HG03095 (cell line): ENCODE measurements at regions not wholly inside any gene's neighbourhood (a gene's known extent, or its start where the extent isn't known, plus 50 kb on each side); places are given as distances from the start of the nearest gene placed in this dataset.

Experiments
- ATAC-seq: cut with Tn5 transposase; IDR thresholded peaks from one replicate; pipeline ENCODE4 v1.9.1; 2021; ENCODE audit warnings: moderate library complexity; ENCODE audit not compliant: unreplicated experiment

- ATAC-seq: no peak
Measured at GRCh38 chr9:118832371-118832770, 536.9 kb downstream of the BRINP1 start.

- no peak for ATAC-seq
Measured at GRCh38 chr9:118836891-118837290, 532.3 kb downstream of the BRINP1 start.

DNA sequence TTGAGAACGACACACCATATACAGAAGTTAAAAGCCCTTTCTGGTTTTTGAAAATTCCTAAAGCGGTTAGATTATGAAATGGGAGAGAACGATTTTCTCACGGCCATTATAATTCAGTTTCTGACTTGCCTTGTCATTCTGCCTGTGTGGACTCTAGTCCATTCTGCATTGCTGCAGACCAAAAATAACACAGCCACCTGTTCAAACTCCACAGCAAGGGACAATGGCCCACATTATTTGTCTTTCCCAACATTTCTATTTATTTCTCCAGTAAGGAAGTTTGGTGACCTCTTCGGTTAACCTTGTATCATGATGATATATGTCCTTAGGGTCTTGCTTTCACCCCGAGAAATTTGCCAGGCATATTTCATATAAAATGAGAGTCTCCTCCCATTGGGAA, 497.7 kb downstream of the BRINP1 start:
- ATAC-seq: no peak

- ATAC-seq: no peak
Measured at GRCh38 chr9:118882684-118883083, 486.6 kb downstream of the BRINP1 start.

DNA sequence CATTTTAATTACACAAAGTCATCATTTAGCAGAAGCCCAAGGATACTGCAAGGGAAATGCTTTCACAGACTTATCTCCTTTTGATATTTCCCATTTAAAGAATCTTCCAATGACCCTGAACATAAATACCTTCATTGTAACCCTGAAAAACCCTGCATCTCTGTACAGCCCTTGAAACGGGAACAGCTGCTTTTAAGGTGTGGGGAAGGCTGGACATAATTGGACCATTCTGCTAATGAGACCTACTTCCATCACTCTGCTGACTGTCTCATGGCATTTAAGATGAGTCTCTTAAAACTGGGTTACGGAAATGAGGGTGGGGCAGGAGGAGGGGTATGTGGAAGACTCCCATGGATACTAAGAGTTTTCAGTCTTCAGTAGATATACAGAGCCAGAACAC, 485.8 kb downstream of the BRINP1 start:
- no peak for ATAC-seq

- ATAC-seq: no peak
Measured at GRCh38 chr9:118891213-118891612, 478.0 kb downstream of the BRINP1 start.

GRCh38 chr9:118896324-118897000, 472.8 kb downstream of the BRINP1 start:
- ATAC-seq: no peak

DNA sequence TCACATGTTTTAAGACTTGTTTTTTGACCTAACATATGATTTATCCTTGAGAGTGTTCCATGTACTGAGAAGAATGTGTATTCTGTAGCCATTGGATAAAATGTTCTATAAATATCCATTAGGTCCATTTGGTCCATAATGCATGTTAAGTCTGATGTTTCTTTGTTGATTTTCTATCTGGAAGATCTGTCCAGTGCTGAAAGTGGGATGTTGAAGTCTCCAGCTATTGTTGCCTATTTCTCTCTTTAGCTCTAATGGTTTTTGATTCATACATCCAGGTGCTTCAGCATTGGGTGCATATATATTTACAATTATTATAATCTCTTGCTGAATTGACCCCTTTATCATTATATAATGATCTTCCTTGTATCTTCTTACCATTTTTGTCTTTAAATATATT, 451.1 kb downstream of the BRINP1 start:
- no peak for ATAC-seq

DNA sequence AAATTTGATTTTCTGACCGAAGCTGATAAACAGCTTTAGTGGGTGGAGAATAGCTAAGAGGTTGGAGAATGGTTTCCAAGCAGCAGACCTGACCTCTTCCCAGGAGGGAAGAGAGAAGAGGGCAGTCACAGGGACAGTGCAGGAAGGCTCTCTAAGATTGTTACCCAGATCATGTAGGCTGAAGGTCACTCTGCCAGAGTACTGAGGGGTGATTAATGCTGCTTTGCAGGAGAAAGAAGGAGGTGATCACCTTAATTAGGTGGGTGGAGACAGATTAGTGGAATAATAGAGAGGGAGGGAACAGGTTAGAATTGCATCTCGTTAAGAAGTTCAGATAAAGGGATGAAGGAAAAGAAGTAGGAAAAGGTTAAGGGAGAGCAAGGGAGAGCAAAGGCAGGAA, 440.5 kb downstream of the BRINP1 start:
- no peak for ATAC-seq

GRCh38 chr9:118929287-118929686, 439.9 kb downstream of the BRINP1 start:
- no peak for ATAC-seq

GRCh38 chr9:118931941-118932340, 437.3 kb downstream of the BRINP1 start:
- no peak for ATAC-seq

DNA sequence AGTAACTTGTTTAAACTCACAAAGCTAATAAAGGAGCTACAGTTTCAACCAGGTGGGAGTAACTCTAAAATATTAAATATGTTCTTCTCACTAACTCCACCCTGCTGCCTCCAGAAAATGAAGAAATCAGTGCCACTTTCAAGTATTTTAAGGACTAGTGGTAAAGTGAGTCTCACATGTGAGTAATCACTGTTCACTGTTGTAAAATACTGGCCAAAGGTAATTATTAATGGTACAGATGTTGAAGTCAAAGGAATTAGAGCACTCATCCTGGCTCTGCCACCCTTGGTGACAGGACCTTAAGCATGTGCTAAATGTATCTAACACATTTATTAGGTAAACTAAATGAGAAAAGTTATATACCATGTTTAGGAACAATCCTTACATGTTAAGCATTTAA, 430.7 kb downstream of the BRINP1 start:
- ATAC-seq: no peak

DNA sequence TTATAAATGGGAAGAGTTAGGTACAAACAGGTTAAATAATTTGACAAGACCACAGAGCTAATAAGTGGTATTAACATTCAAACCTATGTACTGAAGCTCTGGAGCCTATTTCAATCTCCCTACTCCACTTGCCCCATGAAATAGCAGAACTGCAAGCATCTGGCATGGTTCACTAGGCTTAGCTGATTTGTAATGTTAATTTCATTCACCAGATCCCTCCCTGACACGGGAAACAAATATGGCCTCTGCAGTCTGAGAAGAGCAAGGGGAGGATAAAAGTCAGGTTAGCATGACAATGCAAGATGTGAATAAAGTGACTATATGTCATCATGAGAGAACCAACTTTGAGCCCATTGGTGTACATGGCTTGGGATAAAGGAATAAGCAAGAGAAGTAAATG, 428.8 kb downstream of the BRINP1 start:
- no peak for ATAC-seq

GRCh38 chr9:118946669-118947068, 422.6 kb downstream of the BRINP1 start:
- ATAC-seq: no peak

GRCh38 chr9:118954857-118955256, 414.4 kb downstream of the BRINP1 start:
- ATAC-seq: no peak

DNA sequence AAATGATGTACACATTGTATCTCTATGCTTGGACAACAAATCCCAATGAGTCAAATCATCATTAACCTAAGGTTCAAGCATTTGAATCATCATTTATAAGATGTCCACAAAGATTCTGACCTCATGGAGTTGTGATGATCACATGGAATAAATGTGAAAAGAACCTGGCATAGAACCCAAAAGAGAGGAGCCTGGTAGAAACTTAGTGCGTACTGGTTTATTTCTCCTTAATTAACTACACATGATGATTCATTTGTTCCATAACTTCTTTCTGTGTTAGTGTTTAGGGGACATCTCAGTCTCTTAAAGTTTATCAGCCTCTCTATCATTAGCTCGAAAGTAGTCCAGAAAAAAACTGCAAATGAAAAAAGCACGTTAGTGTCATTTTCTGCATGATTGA, 411.6 kb downstream of the BRINP1 start:
- ATAC-seq: no peak

GRCh38 chr9:118959366-118959765, 409.9 kb downstream of the BRINP1 start:
- no peak for ATAC-seq

GRCh38 chr9:118961857-118962256, 407.4 kb downstream of the BRINP1 start:
- ATAC-seq: no peak

DNA sequence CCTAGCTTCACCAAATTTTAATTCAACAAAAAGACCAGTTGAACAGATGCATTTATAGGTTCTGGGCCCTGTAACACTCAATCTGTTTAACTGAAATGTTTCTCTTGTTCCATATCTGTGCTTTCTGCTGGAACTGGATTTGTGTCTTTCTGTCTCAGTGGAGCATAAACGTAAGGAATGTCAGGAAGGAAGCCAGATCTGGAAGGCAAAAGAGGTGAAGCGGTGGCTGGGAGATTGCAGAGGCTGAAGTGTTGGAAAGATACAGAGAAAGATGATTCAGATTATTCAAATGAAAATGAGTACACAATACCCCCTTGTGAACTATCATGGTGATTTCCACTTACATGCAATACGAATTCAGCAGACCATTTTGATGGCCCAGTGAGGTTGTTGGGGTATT, 406.8 kb downstream of the BRINP1 start:
- no peak for ATAC-seq

GRCh38 chr9:118963674-118964073, 405.6 kb downstream of the BRINP1 start:
- ATAC-seq: no peak

GRCh38 chr9:118967901-118968300, 401.3 kb downstream of the BRINP1 start:
- no peak for ATAC-seq

- ATAC-seq: no peak
Measured at GRCh38 chr9:118975736-118976135, 393.5 kb downstream of the BRINP1 start.

GRCh38 chr9:118976160-118976559, 393.1 kb downstream of the BRINP1 start:
- ATAC-seq: no peak
